Smooth muscle cell (in vitro differentiated cells): ENCODE measurements at regions not wholly inside any gene's neighbourhood (a gene's known extent, or its start where the extent isn't known, plus 50 kb on each side); places are given as distances from the start of the nearest gene placed in this dataset.
A peak's percentile ranks its signal among the peaks of the same experiment; 100 is the strongest.

Experiments
- DNase-seq: peaks from one replicate; lab custom pipeline; 2025; ENCODE audit not compliant: unreplicated experiment; lab: John Stamatoyannopoulos, UW
- H2AFZ ChIP-seq: fragments of 200-600 bp; sonication (generic); 2 replicates; pipeline ENCODE4 v1.6.0; 2016; ENCODE audit warnings: antibody characterized with exemption, low read depth, mild to moderate bottlenecking
- H3F3A ChIP-seq: fragments of 200-600 bp; sonication (generic); 2 replicates; pipeline ENCODE4 v1.6.0; 2017; ENCODE audit warnings: antibody characterized with exemption, low read depth
- H3K27ac ChIP-seq: fragments of 200-600 bp; sonication (generic); 2 replicates; pipeline ENCODE4 v1.5.1; 2016; ENCODE audit warnings: low read depth, mild to moderate bottlenecking
- H3K27me3 ChIP-seq: fragments of 200-600 bp; sonication (generic); 2 replicates; pipeline ENCODE4 v1.6.1; 2016; ENCODE audit warnings: low read depth, mild to moderate bottlenecking
- H3K36me3 ChIP-seq: fragments of 200-600 bp; sonication (generic); 2 replicates; pipeline ENCODE4 v1.5.1; 2016; ENCODE audit warnings: low read depth
- H3K4me1 ChIP-seq: fragments of 200-600 bp; sonication (generic); 2 replicates; pipeline ENCODE4 v1.5.1; 2016; ENCODE audit warnings: low read depth
- H3K4me2 ChIP-seq: fragments of 200-600 bp; sonication (generic); 2 replicates; pipeline ENCODE4 v1.6.0; 2016; ENCODE audit warnings: mild to moderate bottlenecking
- H3K4me3 ChIP-seq: fragments of 200-600 bp; sonication (generic); 2 replicates; pipeline ENCODE4 v1.5.1; 2016; ENCODE audit warnings: mild to moderate bottlenecking
- H3K79me2 ChIP-seq: fragments of 200-600 bp; sonication (generic); 2 replicates; pipeline ENCODE4 v1.6.0; 2016; ENCODE audit warnings: low read depth, mild to moderate bottlenecking
- H3K9ac ChIP-seq: fragments of 200-600 bp; sonication (generic); 2 replicates; pipeline ENCODE4 v1.6.0; 2016; ENCODE audit warnings: low read depth
- H3K9me3 ChIP-seq: fragments of 200-600 bp; sonication (generic); replicated peaks from 2 replicates; pipeline ENCODE4 v1.5.1; 2016; ENCODE audit warnings: low read depth
- H4K20me1 ChIP-seq: fragments of 200-600 bp; sonication (generic); 2 replicates; pipeline ENCODE4 v1.6.0; 2016; ENCODE audit warnings: low read depth
- CTCF ChIP-seq: fragments of 200-600 bp; sonication (generic); IDR thresholded peaks from 2 replicates; pipeline ENCODE4 v1.5.1; 2017; ENCODE audit warnings: borderline replicate concordance, mild to moderate bottlenecking, antibody characterized with exemption; ENCODE audit not compliant: insufficient read depth, poor library complexity, severe bottlenecking
- WGBS: methylation state at CpG from one replicate; pipeline ENCODE4 v1.1.7; 2016; ENCODE audit warnings: low lambda C conversion rate; 5-methylcytosine and 5-hydroxymethylcytosine counted together

GRCh38 chr13:106110241-106110855 is 425.1 kb downstream of the EFNB2 start:
- H3K9me3 ChIP-seq, result no peaks in the 10 kb centered on the region
- no peaks in the 10 kb centered on the region for H3K79me2 ChIP-seq
- H3K27me3 ChIP-seq, result no peaks in the 10 kb centered on the region
- H3K4me3 ChIP-seq, result no peak overlapping the region
- no peak for DNase-seq
- no peak for TF ChIP-seq CTCF
- WGBS, result 77% methylated on average over 8 of the region's 8 CpGs
- H3K27ac ChIP-seq, result peak overlapping the region; percentile 7
- no peaks in the 10 kb centered on the region for H4K20me1 ChIP-seq
- no peak overlapping the region for H3K9ac ChIP-seq
- H3K36me3 ChIP-seq, result no peaks in the 10 kb centered on the region
- no peaks in the 10 kb centered on the region for H3K4me1 ChIP-seq
- no peak overlapping the region for H3K4me2 ChIP-seq
- H3F3A ChIP-seq, result no peaks in the 10 kb centered on the region
- H2AFZ ChIP-seq, result no peak overlapping the region

GRCh38 chr13:106109391-106109791 is 426.1 kb downstream of the EFNB2 start:
- Histone ChIP-seq H3K27ac (no peak overlapping the region), H4K20me1 (no peaks in the 10 kb centered on the region), H2AFZ (no peak overlapping the region), H3K27me3 (no peaks in the 10 kb centered on the region), H3K4me1 (peaks cover under 1% of the 10 kb centered on the region), H3K9me3 (no peaks in the 10 kb centered on the region), H3K4me3 (no peak overlapping the region), H3K79me2 (no peaks in the 10 kb centered on the region), H3F3A (no peaks in the 10 kb centered on the region), H3K4me2 (no peak overlapping the region), H3K36me3 (no peaks in the 10 kb centered on the region), H3K9ac (no peak overlapping the region)
- WGBS, result 50% methylated on average over 3 of the region's 3 CpGs
- no peak for DNase-seq
- no peak for TF ChIP-seq CTCF

- peaks cover 3% of the 10 kb centered on the region for H3F3A ChIP-seq
- H3K27me3 ChIP-seq, result no peaks in the 10 kb centered on the region
- H3K4me2 ChIP-seq, result no peak overlapping the region
- H4K20me1 ChIP-seq, result no peaks in the 10 kb centered on the region
- H3K4me1 ChIP-seq, result peaks cover 8% of the 10 kb centered on the region
- H3K27ac ChIP-seq, result no peak overlapping the region
- H2AFZ ChIP-seq, result no peak overlapping the region
- no peak for DNase-seq
- no peak for TF ChIP-seq CTCF
- no peak overlapping the region for H3K9ac ChIP-seq
- WGBS, result 92% methylated on average over 9 of the region's 9 CpGs
- no peaks in the 10 kb centered on the region for H3K79me2 ChIP-seq
- no peak overlapping the region for H3K4me3 ChIP-seq
- no peaks in the 10 kb centered on the region for H3K36me3 ChIP-seq
- H3K9me3 ChIP-seq, result no peaks in the 10 kb centered on the region
These were observed 427.1 kb downstream of the EFNB2 start for GRCh38 chr13:106108346-106108745.

GRCh38 chr13:106107061-106107460 is 428.4 kb downstream of the EFNB2 start:
- Histone ChIP-seq H3K4me2 (no peak overlapping the region), H4K20me1 (no peaks in the 10 kb centered on the region), H3K27ac (no peak overlapping the region), H3K4me1 (peaks cover 8% of the 10 kb centered on the region), H3K79me2 (no peaks in the 10 kb centered on the region), H2AFZ (no peak overlapping the region), H3K9me3 (no peaks in the 10 kb centered on the region), H3K4me3 (no peak overlapping the region), H3F3A (peaks cover 3% of the 10 kb centered on the region), H3K9ac (no peak overlapping the region), H3K36me3 (no peaks in the 10 kb centered on the region), H3K27me3 (no peaks in the 10 kb centered on the region)
- WGBS, result 73% methylated on average over 7 of the region's 7 CpGs
- no peak for DNase-seq
- TF ChIP-seq CTCF, result no peak
